ENCODE measurements at regions not wholly inside any gene's neighbourhood (a gene's known extent, or its start where the extent isn't known, plus 50 kb on each side); places are given as distances from the start of the nearest gene placed in this dataset.
"Not testable (repeated sequence)": the region's sequence is repeated elsewhere in the genome, so short reads cannot be mapped to it uniquely, and the experiment has no call there.

GRCh38 chrX:148080593-148080992, 99.5 kb downstream of the FMR1NB start:
- DNase-seq, result no peak

GRCh38 chrX:148084611-148085010, 103.5 kb downstream of the FMR1NB start:
- no peak for DNase-seq

GRCh38 chrX:148120151-148120550, 139.0 kb downstream of the FMR1NB start:
- DNase-seq, result no peak

GRCh38 chrX:148120999-148121623, 140.0 kb downstream of the FMR1NB start:
- no peak for DNase-seq

GRCh38 chrX:148128872-148129505, 147.9 kb downstream of the FMR1NB start:
- not testable (repeated sequence) for DNase-seq

- peak; percentile 3 for DNase-seq
Measured at GRCh38 chrX:148133105-148133725, 152.1 kb downstream of the FMR1NB start.

GRCh38 chrX:148134578-148134977, 153.4 kb downstream of the FMR1NB start:
- DNase-seq, result no peak

- DNase-seq, result no peak
Measured at GRCh38 chrX:148135738-148136137, 154.6 kb downstream of the FMR1NB start.

- DNase-seq, result no peak
Measured at GRCh38 chrX:148146121-148146520, 165.0 kb downstream of the FMR1NB start.

- DNase-seq, result no peak
Measured at GRCh38 chrX:148156986-148157385, 175.8 kb downstream of the FMR1NB start.

- DNase-seq, result no peak
Measured at GRCh38 chrX:148159796-148160195, 178.7 kb downstream of the FMR1NB start.

GRCh38 chrX:148161701-148162100, 180.6 kb downstream of the FMR1NB start:
- no peak for DNase-seq

- no peak for DNase-seq
Measured at GRCh38 chrX:148185631-148186030, 204.5 kb downstream of the FMR1NB start.

- DNase-seq, result no peak
Measured at GRCh38 chrX:148192547-148192946, 211.4 kb downstream of the FMR1NB start.

- no peak for DNase-seq
Measured at GRCh38 chrX:148193759-148194158, 212.6 kb downstream of the FMR1NB start.

GRCh38 chrX:148203531-148203930, 222.4 kb downstream of the FMR1NB start:
- DNase-seq, result no peak

GRCh38 chrX:148204195-148204594, 223.1 kb downstream of the FMR1NB start:
- no peak for DNase-seq

- DNase-seq, result no peak
Measured at GRCh38 chrX:148214786-148215185, 233.6 kb downstream of the FMR1NB start.

- DNase-seq, result no peak
Measured at GRCh38 chrX:148215726-148216125, 234.6 kb downstream of the FMR1NB start.

- no peak for DNase-seq
Measured at GRCh38 chrX:148223361-148223760, 242.2 kb downstream of the FMR1NB start.

- no peak for DNase-seq
Measured at GRCh38 chrX:148228521-148228920, 247.4 kb downstream of the FMR1NB start.

- DNase-seq, result no peak
Measured at GRCh38 chrX:148229801-148230303, 248.7 kb downstream of the FMR1NB start.

- DNase-seq, result no peak
Measured at GRCh38 chrX:148259990-148260389, 240.4 kb upstream of the AFF2 start.

Measured in muscle of arm (tissue), 1 donor.